SJCRH30 (cell line): ENCODE measurements at regions not wholly inside any gene's neighbourhood (a gene's known extent, or its start where the extent isn't known, plus 50 kb on each side); places are given as distances from the start of the nearest gene placed in this dataset.

Experiments
- DNase-seq, 2 experiments: peaks; one replicate each; pipeline ENCODE4 v3.0.0-alpha.2; 2015 to 2020
- H3K27ac ChIP-seq: fragments of 250-450 bp; sonication (Bioruptor Pico); 2 replicates; pipeline ENCODE4 v1.5.1; 2020; ENCODE audit warnings: mild to moderate bottlenecking, moderate library complexity
- H3K27me3 ChIP-seq: fragments of 250-450 bp; sonication (Bioruptor Pico); 2 replicates; pipeline ENCODE4 v1.5.1; 2020; ENCODE audit warnings: mild to moderate bottlenecking, moderate library complexity
- H3K36me3 ChIP-seq: fragments of 250-450 bp; sonication (Bioruptor Pico); 2 replicates; pipeline ENCODE4 v1.5.1; 2020; ENCODE audit warnings: mild to moderate bottlenecking, moderate library complexity
- H3K4me1 ChIP-seq: fragments of 250-450 bp; sonication (Bioruptor Pico); 2 replicates; pipeline ENCODE4 v1.5.1; 2020; ENCODE audit warnings: mild to moderate bottlenecking, moderate library complexity
- H3K4me3 ChIP-seq: fragments of 250-450 bp; sonication (Bioruptor Pico); 2 replicates; pipeline ENCODE4 v1.5.1; 2020; ENCODE audit warnings: mild to moderate bottlenecking, moderate library complexity
- H3K9me3 ChIP-seq: fragments of 250-450 bp; sonication (Bioruptor Pico); replicated peaks from 2 replicates; pipeline ENCODE4 v1.5.1; 2020; ENCODE audit warnings: mild to moderate bottlenecking, moderate library complexity

DNA sequence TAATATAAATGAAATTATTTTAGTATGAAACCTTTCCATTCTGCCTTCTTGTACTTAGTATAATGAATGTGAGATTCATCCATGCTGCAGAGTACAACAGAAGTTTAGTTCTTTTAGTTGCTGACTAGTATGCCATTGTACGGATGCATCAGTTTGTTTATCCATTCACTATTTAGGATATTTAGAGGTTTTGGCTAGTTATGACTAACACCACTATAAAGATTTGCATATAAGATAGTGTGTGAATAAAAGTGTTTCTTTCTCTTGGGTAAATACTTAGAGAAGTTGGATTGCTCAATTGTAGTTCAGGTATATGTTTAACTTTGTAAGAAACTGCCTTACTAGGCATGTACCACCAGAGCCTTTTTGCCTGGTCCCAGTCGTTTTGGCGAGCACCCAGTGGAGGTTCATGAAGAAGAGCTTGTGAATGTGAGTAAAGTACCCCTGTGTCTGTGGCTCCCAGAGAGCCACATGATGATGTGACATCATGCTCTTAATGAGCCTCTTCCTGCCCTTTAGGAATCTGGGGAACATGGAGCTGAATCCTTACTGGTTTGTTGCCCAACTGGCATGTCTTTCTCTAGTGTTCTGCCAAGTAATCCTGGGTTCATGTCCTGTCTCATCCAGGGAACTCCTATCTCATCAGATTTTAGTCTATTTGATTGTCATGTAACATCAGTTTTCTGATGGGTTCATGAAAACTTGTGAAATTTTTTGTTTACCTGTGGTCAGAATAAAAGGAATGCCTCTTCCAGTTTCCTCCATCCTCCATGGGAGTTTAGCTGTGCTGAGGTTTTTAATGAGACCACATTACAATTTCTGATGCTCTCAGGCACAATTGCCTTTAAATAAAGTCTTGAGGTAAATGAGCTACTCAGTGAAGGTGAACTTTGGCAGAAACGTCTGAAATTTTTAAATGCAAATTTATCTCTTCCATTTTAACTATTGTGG is 234.8 kb downstream of the CASP12 start:
- Histone ChIP-seq H3K4me3 (no peak overlapping the region), H3K27ac (no peak overlapping the region), H3K9me3 (no peaks in the 10 kb centered on the region), H3K27me3 (no peaks in the 10 kb centered on the region), H3K36me3 (no peaks in the 10 kb centered on the region), H3K4me1 (no peaks in the 10 kb centered on the region)
- no peak for DNase-seq

DNA sequence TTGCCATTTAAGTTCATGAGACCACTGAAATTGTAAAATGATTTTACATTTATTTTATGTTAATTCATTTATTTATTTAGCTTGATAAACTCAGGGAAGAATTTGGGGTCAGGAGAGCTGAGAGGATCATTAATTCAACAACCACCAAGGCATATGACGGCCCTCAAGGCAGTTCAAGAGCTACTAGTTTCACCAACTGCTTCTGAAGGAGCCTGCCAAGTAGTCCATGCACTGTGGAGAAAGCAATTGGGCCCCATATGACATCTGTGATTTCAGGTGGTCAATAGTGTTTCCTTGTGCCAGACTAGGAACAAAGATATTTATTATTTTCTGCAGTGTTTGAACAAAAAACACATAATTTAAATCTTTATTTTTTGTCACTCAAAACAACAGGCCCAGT is 236.4 kb downstream of the CASP12 start:
- Histone ChIP-seq H3K9me3 (no peaks in the 10 kb centered on the region), H3K27ac (no peak overlapping the region), H3K4me1 (no peaks in the 10 kb centered on the region), H3K4me3 (no peak overlapping the region), H3K27me3 (no peaks in the 10 kb centered on the region), H3K36me3 (no peaks in the 10 kb centered on the region)
- DNase-seq, result no peak

DNA sequence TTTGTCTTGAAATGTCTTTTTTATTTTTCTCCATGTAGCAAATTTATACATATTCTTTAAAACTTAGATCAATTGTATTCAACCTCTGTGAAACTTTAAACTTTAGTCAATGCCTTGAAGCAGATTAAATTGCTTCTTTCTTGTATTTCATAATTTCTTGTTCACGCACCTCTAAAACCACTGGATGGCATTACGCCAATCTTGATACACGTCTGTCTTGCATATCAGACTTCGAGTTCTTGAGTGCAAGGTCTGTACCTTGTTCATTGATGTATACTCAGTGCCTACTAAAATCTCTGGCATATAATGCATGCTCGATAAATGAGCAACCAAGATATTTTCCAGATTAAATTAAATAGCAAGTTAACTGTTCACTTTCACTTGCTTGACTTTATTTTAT is 236.8 kb downstream of the CASP12 start:
- no peak for DNase-seq
- no peaks in the 10 kb centered on the region for H3K4me1 ChIP-seq
- no peaks in the 10 kb centered on the region for H3K36me3 ChIP-seq
- no peak overlapping the region for H3K4me3 ChIP-seq
- H3K27me3 ChIP-seq, result no peaks in the 10 kb centered on the region
- H3K27ac ChIP-seq, result no peak overlapping the region
- no peaks in the 10 kb centered on the region for H3K9me3 ChIP-seq

DNA sequence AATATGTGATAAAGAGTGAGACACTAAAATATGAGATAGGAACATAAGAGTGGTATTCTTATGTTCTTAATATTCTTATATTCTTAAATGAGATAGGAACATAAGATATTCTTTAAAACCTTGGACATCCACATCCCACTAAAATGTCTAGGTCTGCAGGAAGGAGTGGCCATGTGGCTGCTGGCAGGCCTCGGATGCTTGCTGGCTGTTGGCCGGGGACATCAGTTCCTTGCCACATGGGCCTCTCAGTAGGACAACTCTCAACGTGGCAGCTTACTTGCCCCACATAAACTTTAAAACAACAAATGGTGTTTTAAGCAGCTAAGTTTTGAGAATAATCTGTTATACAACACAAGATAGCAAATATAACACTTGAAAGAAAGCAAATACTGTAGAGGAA is 240.1 kb downstream of the CASP12 start:
- no peak for DNase-seq
- no peaks in the 10 kb centered on the region for H3K4me1 ChIP-seq
- no peaks in the 10 kb centered on the region for H3K27me3 ChIP-seq
- H3K36me3 ChIP-seq, result no peaks in the 10 kb centered on the region
- no peak overlapping the region for H3K27ac ChIP-seq
- no peaks in the 10 kb centered on the region for H3K9me3 ChIP-seq
- no peak overlapping the region for H3K4me3 ChIP-seq

- H3K27ac ChIP-seq, result no peak overlapping the region
- H3K9me3 ChIP-seq, result no peaks in the 10 kb centered on the region
- no peaks in the 10 kb centered on the region for H3K4me1 ChIP-seq
- no peak overlapping the region for H3K4me3 ChIP-seq
- DNase-seq, result no peak
- no peaks in the 10 kb centered on the region for H3K36me3 ChIP-seq
- no peaks in the 10 kb centered on the region for H3K27me3 ChIP-seq
Measured at GRCh38 chr11:104657083-104657482, 241.2 kb downstream of the CASP12 start.

GRCh38 chr11:104655066-104655465 is 243.2 kb downstream of the CASP12 start:
- no peaks in the 10 kb centered on the region for H3K27me3 ChIP-seq
- no peaks in the 10 kb centered on the region for H3K4me1 ChIP-seq
- no peak overlapping the region for H3K27ac ChIP-seq
- DNase-seq, result no peak
- H3K4me3 ChIP-seq, result no peak overlapping the region
- H3K36me3 ChIP-seq, result no peaks in the 10 kb centered on the region
- H3K9me3 ChIP-seq, result no peaks in the 10 kb centered on the region

GRCh38 chr11:104654181-104654813 is 244.0 kb downstream of the CASP12 start:
- Histone ChIP-seq H3K27me3 (no peaks in the 10 kb centered on the region), H3K4me1 (no peaks in the 10 kb centered on the region), H3K36me3 (no peaks in the 10 kb centered on the region), H3K9me3 (no peaks in the 10 kb centered on the region), H3K27ac (no peak overlapping the region), H3K4me3 (no peak overlapping the region)
- no peak for DNase-seq

GRCh38 chr11:104653407-104653806 is 244.9 kb downstream of the CASP12 start:
- Histone ChIP-seq H3K9me3 (no peaks in the 10 kb centered on the region), H3K36me3 (no peaks in the 10 kb centered on the region), H3K4me1 (no peaks in the 10 kb centered on the region), H3K27me3 (no peaks in the 10 kb centered on the region), H3K4me3 (no peak overlapping the region), H3K27ac (no peak overlapping the region)
- no peak for DNase-seq

GRCh38 chr11:104652996-104653395 is 245.3 kb downstream of the CASP12 start:
- no peaks in the 10 kb centered on the region for H3K4me1 ChIP-seq
- no peak overlapping the region for H3K4me3 ChIP-seq
- no peak overlapping the region for H3K27ac ChIP-seq
- H3K9me3 ChIP-seq, result no peaks in the 10 kb centered on the region
- H3K27me3 ChIP-seq, result no peaks in the 10 kb centered on the region
- no peak for DNase-seq
- no peaks in the 10 kb centered on the region for H3K36me3 ChIP-seq

DNA sequence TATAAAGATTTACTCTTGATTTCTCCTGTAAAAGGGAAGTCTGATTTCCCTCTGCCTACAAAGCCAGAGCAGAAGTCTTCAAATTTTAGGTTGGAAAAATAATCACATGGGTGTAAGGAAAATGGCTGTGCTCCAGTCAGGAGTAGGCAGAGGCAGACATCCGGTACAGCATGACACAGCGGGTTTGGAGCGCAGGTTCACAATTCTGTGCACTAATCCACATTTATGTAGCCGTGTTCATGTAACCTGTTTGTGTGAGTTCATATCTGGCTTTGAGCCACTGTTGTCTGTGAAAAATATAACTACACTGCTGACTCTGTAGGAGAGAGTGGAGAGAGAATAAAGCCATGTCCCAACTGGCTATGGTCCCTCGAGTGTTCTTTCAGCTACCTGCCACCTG is 248.0 kb downstream of the CASP12 start:
- Histone ChIP-seq H3K9me3 (no peaks in the 10 kb centered on the region), H3K27ac (no peak overlapping the region), H3K4me3 (no peak overlapping the region), H3K36me3 (no peaks in the 10 kb centered on the region), H3K27me3 (no peaks in the 10 kb centered on the region), H3K4me1 (no peaks in the 10 kb centered on the region)
- DNase-seq, result no peak

DNA sequence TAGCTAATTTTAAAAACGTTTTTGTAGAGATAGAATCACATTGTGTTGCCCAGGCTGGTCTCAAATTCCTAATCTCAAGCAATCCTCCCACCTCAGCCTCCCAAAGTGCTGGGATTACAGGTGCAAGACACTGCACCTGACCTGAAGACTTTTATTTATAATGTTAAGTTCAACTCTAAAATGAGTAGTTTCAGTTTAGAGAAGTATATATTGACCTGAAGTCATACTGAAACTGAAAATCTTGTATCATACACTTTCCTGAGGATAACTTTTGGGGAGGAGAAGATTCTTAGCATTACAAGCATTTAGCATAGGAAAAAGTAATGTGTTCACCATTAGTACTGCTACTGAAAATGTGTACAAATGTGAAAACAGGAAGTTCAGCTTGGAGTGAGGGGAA is 249.3 kb downstream of the CASP12 start:
- Histone ChIP-seq H3K9me3 (no peaks in the 10 kb centered on the region), H3K27ac (no peak overlapping the region), H3K4me3 (no peak overlapping the region), H3K36me3 (no peaks in the 10 kb centered on the region), H3K27me3 (no peaks in the 10 kb centered on the region), H3K4me1 (no peaks in the 10 kb centered on the region)
- no peak for DNase-seq

DNA sequence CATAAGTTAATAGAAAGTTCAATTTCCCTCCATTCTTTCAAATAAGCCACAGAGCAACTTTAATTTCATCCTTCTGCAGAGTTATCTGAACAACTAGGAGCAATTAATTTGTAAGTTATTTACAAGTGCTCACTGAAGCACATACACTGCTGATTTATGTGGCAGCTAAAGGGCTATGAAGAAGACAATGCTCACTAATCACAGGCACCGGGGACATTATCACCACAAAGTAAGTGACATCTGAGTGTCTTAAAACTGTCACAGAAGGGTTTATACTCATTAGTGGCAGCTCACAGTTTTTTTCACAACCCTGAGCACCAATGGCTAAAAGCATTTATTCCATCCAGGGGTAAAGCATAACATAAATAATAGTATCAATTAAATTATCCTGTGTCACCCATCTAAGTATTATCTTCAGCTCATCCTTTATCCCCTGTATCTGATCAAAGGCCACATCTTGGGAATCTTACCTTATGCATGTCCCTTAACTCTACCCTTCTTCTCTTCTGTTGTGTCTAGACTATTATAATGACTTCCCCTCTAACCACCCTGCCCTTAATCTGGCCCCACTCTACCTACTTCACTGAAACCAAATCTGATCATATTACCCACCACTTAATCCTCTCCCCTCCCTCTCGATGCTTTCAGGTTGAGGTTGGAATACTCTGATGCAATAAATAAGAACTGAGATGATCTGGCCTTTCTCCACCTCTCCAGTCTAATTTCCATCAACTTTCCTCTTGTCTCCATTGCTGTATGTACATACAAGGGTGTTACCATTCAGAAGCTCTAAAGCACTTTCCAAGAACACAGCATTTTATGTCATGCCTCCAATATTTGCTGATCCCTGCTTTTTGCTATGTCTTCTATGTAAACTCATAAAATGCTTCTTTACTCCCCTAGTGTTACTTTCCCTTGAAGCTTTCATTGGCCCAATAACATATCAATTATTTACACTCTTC is 252.7 kb downstream of the CASP12 start:
- DNase-seq, result no peak
- Histone ChIP-seq H3K9me3 (no peaks in the 10 kb centered on the region), H3K36me3 (no peaks in the 10 kb centered on the region), H3K27ac (no peak overlapping the region), H3K27me3 (no peaks in the 10 kb centered on the region), H3K4me3 (no peak overlapping the region), H3K4me1 (no peaks in the 10 kb centered on the region)

- Histone ChIP-seq H3K4me3 (no peak overlapping the region), H3K27me3 (no peaks in the 10 kb centered on the region), H3K27ac (no peak overlapping the region), H3K36me3 (no peaks in the 10 kb centered on the region), H3K9me3 (no peaks in the 10 kb centered on the region), H3K4me1 (no peaks in the 10 kb centered on the region)
- DNase-seq, result no peak
Measured at GRCh38 chr11:104637662-104638170, 260.5 kb downstream of the CASP12 start.

GRCh38 chr11:104633226-104633625 is 265.0 kb downstream of the CASP12 start:
- H3K27ac ChIP-seq, result no peak overlapping the region
- no peaks in the 10 kb centered on the region for H3K27me3 ChIP-seq
- H3K36me3 ChIP-seq, result no peaks in the 10 kb centered on the region
- H3K4me1 ChIP-seq, result no peaks in the 10 kb centered on the region
- no peaks in the 10 kb centered on the region for H3K9me3 ChIP-seq
- DNase-seq, result no peak
- H3K4me3 ChIP-seq, result no peak overlapping the region

GRCh38 chr11:104630352-104630751 is 267.9 kb downstream of the CASP12 start:
- Histone ChIP-seq H3K36me3 (no peaks in the 10 kb centered on the region), H3K4me1 (no peaks in the 10 kb centered on the region), H3K4me3 (no peak overlapping the region), H3K27me3 (no peaks in the 10 kb centered on the region), H3K9me3 (no peaks in the 10 kb centered on the region), H3K27ac (no peak overlapping the region)
- no peak for DNase-seq
